ENCODE measurements at regions not wholly inside any gene's neighbourhood (a gene's known extent, or its start where the extent isn't known, plus 50 kb on each side); places are given as distances from the start of the nearest gene placed in this dataset.

DNA sequence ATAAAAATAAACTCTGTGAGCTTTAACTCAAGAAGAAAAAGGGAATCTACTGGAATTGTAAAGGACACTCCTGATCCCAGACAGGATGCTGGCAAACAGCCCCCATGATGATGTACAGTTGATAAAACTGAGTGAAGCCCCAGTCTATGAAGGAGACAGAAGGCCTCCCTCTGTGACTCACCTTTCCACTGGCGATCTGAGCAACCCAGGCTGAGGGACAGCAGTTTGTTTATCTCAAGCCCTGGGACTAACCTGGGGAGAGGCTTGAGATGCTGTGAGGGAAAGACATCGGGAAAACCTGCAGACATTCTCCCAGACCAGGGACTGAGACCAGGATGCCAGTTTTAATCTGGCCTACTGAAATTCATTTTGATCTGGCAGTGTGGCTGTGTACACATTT, 104.5 kb upstream of the CDH2 start:
- Histone ChIP-seq H3K79me2 (ENCODE audit: control insufficient read depth, low read length) (no peaks in the 10 kb centered on the region), H3K27me3 (ENCODE audit: control insufficient read depth, low read length) (no peaks in the 10 kb centered on the region), H3F3A (ENCODE audit: control insufficient read depth, insufficient read depth) (no peaks in the 10 kb centered on the region), H3K4me1 (ENCODE audit: control insufficient read depth, low read length) (no peaks in the 10 kb centered on the region), H3K4me2 (ENCODE audit: low read length) (no peak overlapping the region), H3K4me3 (ENCODE audit: low read length) (no peak overlapping the region), H4K20me1 (ENCODE audit: control insufficient read depth, insufficient read depth, low read depth, low read length) (no peaks in the 10 kb centered on the region), H3K9me2 (replicated peaks; ENCODE audit: control insufficient read depth, low read length) (no peaks in the 10 kb centered on the region), H3K9me3 (ENCODE audit: control insufficient read depth, insufficient read depth, low read length) (no peaks in the 10 kb centered on the region), H3K27ac (ENCODE audit: low read depth, low read length) (no peak overlapping the region), H3K36me3 (ENCODE audit: control insufficient read depth, low read length) (no peaks in the 10 kb centered on the region)
- no peak for TF ChIP-seq EZH2phosphoT487 (IDR thresholded peaks at IDR 0.05; ENCODE audit: borderline replicate concordance, low read length)
- TF ChIP-seq, protein P1, sequence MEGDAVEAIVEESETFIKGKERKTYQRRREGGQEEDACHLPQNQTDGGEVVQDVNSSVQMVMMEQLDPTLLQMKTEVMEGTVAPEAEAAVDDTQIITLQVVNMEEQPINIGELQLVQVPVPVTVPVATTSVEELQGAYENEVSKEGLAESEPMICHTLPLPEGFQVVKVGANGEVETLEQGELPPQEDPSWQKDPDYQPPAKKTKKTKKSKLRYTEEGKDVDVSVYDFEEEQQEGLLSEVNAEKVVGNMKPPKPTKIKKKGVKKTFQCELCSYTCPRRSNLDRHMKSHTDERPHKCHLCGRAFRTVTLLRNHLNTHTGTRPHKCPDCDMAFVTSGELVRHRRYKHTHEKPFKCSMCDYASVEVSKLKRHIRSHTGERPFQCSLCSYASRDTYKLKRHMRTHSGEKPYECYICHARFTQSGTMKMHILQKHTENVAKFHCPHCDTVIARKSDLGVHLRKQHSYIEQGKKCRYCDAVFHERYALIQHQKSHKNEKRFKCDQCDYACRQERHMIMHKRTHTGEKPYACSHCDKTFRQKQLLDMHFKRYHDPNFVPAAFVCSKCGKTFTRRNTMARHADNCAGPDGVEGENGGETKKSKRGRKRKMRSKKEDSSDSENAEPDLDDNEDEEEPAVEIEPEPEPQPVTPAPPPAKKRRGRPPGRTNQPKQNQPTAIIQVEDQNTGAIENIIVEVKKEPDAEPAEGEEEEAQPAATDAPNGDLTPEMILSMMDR (IDR thresholded peaks at IDR 0.05; ENCODE audit: low read depth, low read length, poor library complexity, severe bottlenecking) = no peak

DNA sequence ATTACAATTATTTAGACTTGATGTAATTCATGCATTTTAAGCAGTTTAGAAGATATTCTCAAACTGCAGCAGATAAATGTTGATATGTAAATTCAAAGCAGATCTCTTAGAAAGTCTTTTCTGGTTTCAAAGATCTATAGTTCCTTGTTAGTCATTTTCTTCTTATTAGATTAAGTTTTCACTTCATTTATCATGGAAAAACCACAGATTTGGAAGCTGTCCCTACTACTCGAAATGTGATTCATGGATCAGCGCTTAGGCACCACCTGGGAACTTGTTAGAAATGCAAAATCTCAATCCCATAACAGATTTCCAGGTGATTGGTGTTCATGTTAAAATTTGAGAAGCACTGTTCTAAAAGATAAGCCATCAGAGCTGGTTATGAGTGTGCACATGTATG, 92.8 kb upstream of the CDH2 start:
- no peak for TF ChIP-seq EZH2phosphoT487 (IDR thresholded peaks at IDR 0.05; ENCODE audit: borderline replicate concordance, low read length)
- TF ChIP-seq, protein P1 (IDR thresholded peaks at IDR 0.05; ENCODE audit: low read depth, low read length, poor library complexity, severe bottlenecking) = no peak
- Histone ChIP-seq H3F3A (ENCODE audit: control insufficient read depth, insufficient read depth) (no peaks in the 10 kb centered on the region), H3K79me2 (ENCODE audit: control insufficient read depth, low read length) (no peaks in the 10 kb centered on the region), H3K9me3 (ENCODE audit: control insufficient read depth, insufficient read depth, low read length) (no peaks in the 10 kb centered on the region), H3K4me3 (ENCODE audit: low read length) (no peak overlapping the region), H3K27me3 (ENCODE audit: control insufficient read depth, low read length) (no peaks in the 10 kb centered on the region), H3K27ac (ENCODE audit: low read depth, low read length) (no peak overlapping the region), H4K20me1 (ENCODE audit: control insufficient read depth, insufficient read depth, low read depth, low read length) (no peaks in the 10 kb centered on the region), H3K36me3 (ENCODE audit: control insufficient read depth, low read length) (no peaks in the 10 kb centered on the region), H3K4me1 (ENCODE audit: control insufficient read depth, low read length) (no peaks in the 10 kb centered on the region), H3K4me2 (ENCODE audit: low read length) (no peak overlapping the region), H3K9me2 (replicated peaks; ENCODE audit: control insufficient read depth, low read length) (no peaks in the 10 kb centered on the region)

DNA sequence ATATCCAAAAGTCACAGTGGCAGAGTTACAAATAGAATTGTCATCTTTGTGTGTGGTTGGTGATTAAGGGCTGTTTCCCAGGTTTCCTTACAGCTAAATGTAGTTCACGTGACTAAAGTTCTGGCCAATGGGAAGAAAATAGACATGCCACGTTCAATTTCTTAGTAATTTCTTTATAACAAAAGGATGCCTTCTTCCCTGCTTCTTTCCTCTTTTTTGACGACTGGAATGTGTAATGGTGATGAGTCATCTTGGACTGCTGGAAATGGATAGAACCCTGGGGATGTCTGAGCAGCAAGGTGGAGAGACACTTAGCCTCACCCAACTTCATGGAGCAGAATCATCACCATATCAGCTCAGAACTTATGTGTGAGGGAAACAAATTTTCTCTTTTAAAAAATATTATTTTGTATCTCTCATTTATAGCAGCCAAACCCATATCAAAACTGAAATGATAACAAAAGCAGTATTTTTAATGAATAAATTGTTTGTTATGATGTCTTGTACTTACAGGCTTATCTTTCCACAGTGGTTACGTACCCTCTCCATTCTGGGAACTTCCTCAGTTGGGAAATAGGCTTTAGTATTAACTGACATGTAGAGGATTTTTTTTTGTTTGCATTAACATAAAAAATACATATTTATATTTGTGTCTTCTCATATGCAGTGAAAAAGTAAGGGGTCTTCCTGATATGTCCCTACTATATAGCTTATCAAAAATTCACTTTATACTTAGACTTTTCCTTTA, 91.1 kb upstream of the CDH2 start:
- TF ChIP-seq EZH2phosphoT487 (IDR thresholded peaks at IDR 0.05; ENCODE audit: borderline replicate concordance, low read length) = no peak
- TF ChIP-seq, protein P1 (IDR thresholded peaks at IDR 0.05; ENCODE audit: low read depth, low read length, poor library complexity, severe bottlenecking) = no peak

More for the DNA sequence above, 91.1 kb upstream of the CDH2 start:
- no peaks in the 10 kb centered on the region for H3F3A ChIP-seq (ENCODE audit: control insufficient read depth, insufficient read depth)
- H4K20me1 ChIP-seq (ENCODE audit: control insufficient read depth, insufficient read depth, low read depth, low read length) = no peaks in the 10 kb centered on the region
- no peaks in the 10 kb centered on the region for H3K4me1 ChIP-seq (ENCODE audit: control insufficient read depth, low read length)
- H3K27ac ChIP-seq (ENCODE audit: low read depth, low read length) = no peak overlapping the region
- no peaks in the 10 kb centered on the region for H3K27me3 ChIP-seq (ENCODE audit: control insufficient read depth, low read length)
- H3K9me2 ChIP-seq (replicated peaks; ENCODE audit: control insufficient read depth, low read length) = no peaks in the 10 kb centered on the region
- H3K4me3 ChIP-seq (ENCODE audit: low read length) = no peak overlapping the region
- H3K9me3 ChIP-seq (ENCODE audit: control insufficient read depth, insufficient read depth, low read length) = no peaks in the 10 kb centered on the region
- no peaks in the 10 kb centered on the region for H3K79me2 ChIP-seq (ENCODE audit: control insufficient read depth, low read length)
- H3K4me2 ChIP-seq (ENCODE audit: low read length) = no peak overlapping the region
- no peaks in the 10 kb centered on the region for H3K36me3 ChIP-seq (ENCODE audit: control insufficient read depth, low read length)

Data from DOHH2 (cell line).